OCI-LY3 (cell line): ENCODE measurements at regions not wholly inside any gene's neighbourhood (a gene's known extent, or its start where the extent isn't known, plus 50 kb on each side); places are given as distances from the start of the nearest gene placed in this dataset.

Source experiments
- EZH2phosphoT487 ChIP-seq: fragments of 200-600 bp; shearing (Covaris generic); IDR thresholded peaks from 2 replicates; pipeline ENCODE4 v1.6.1; 2018; ENCODE audit warnings: antibody characterized with exemption, mixed run types, low read depth
- TF ChIP-seq, protein P1 (sequence below): fragments of 200-600, 300-600 bp; sonication (generic); IDR thresholded peaks from 2 replicates; pipeline ENCODE4 v1.5.1; 2014; ENCODE audit warnings: antibody characterized with exemption, low read length, low read depth

- TF ChIP-seq, protein P1, sequence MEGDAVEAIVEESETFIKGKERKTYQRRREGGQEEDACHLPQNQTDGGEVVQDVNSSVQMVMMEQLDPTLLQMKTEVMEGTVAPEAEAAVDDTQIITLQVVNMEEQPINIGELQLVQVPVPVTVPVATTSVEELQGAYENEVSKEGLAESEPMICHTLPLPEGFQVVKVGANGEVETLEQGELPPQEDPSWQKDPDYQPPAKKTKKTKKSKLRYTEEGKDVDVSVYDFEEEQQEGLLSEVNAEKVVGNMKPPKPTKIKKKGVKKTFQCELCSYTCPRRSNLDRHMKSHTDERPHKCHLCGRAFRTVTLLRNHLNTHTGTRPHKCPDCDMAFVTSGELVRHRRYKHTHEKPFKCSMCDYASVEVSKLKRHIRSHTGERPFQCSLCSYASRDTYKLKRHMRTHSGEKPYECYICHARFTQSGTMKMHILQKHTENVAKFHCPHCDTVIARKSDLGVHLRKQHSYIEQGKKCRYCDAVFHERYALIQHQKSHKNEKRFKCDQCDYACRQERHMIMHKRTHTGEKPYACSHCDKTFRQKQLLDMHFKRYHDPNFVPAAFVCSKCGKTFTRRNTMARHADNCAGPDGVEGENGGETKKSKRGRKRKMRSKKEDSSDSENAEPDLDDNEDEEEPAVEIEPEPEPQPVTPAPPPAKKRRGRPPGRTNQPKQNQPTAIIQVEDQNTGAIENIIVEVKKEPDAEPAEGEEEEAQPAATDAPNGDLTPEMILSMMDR = no peak
- TF ChIP-seq EZH2phosphoT487 = no peak
Observed at GRCh38 chr18:10094655-10095054, 180.8 kb downstream of the VAPA start.
